HEK293 (cell line): ENCODE measurements at regions not wholly inside any gene's neighbourhood (a gene's known extent, or its start where the extent isn't known, plus 50 kb on each side); places are given as distances from the start of the nearest gene placed in this dataset.

ENCODE experiments used
- CTCF ChIP-seq: fragments of 450-650 bp; formaldehyde crosslinking; IDR thresholded peaks from 2 replicates; pipeline ENCODE4 v1.5.1; 2016; ENCODE audit warnings: missing biosample characterization, missing genetic modification characterization
- PRDM10 ChIP-seq: fragments of 450-650 bp; formaldehyde crosslinking; IDR thresholded peaks from 2 replicates; pipeline ENCODE4 v1.5.1; 2016; ENCODE audit warnings: missing biosample characterization, missing genetic modification characterization
- REST ChIP-seq: fragments of 450-650 bp; formaldehyde crosslinking; IDR thresholded peaks from 2 replicates; pipeline ENCODE4 v1.5.1; 2016; ENCODE audit warnings: missing biosample characterization, missing genetic modification characterization
- ZBTB26 ChIP-seq: fragments of 450-650 bp; formaldehyde crosslinking; optimal IDR thresholded peaks from 2 replicates; pipeline ENCODE3; 2016; ENCODE audit warnings: missing biosample characterization, mild to moderate bottlenecking, missing genetic modification characterization
- ZNF133 ChIP-seq: fragments of 450-650 bp; formaldehyde crosslinking; IDR thresholded peaks from 2 replicates; pipeline ENCODE4 v1.5.1; 2016; ENCODE audit warnings: missing biosample characterization, missing genetic modification characterization
- ZNF76 ChIP-seq: fragments of 450-650 bp; formaldehyde crosslinking; IDR thresholded peaks from 2 replicates; pipeline ENCODE4; 2016; ENCODE audit warnings: low read depth, missing biosample characterization, missing genetic modification characterization, borderline replicate concordance

GRCh38 chr5:24170026-24170425 is 474.8 kb downstream of the CDH10 start:
- no peak for TF ChIP-seq REST (tag by site-specific recombination)
- no peak for TF ChIP-seq CTCF (tag by site-specific recombination)
- no peak for TF ChIP-seq ZNF133
- no peak for TF ChIP-seq ZBTB26 (tag by site-specific recombination)
- TF ChIP-seq ZNF76 (tag by site-specific recombination), result no peak
- TF ChIP-seq PRDM10, result no peak
